Omental fat pad (tissue), 3 donors: ENCODE measurements at regions not wholly inside any gene's neighbourhood (a gene's known extent, or its start where the extent isn't known, plus 50 kb on each side); places are given as distances from the start of the nearest gene placed in this dataset.

Experiments
- ATAC-seq: fragments of 150-250 bp; one replicate; pipeline ENCODE4 v1.9.1; 2016; ENCODE audit warnings: mild to moderate bottlenecking, moderate library complexity; ENCODE audit not compliant: low FRiP score
- DNase-seq: peaks from one replicate; pipeline ENCODE4 v3.0.0-alpha.2; 2019; ENCODE audit warnings: low spot score
- TF ChIP-seq, protein P1 (sequence below), 3 donors: fragments of 450-650 bp; IDR thresholded peaks; one replicate each; pipeline ENCODE4 v1.5.1; 2016 to 2017; ENCODE audit warnings: antibody characterized with exemption in 3 of 3, mild to moderate bottlenecking in 3 of 3, moderate library complexity in 2 of 3

- ATAC-seq (no peak), DNase-seq (no peak)
- TF ChIP-seq, protein P1, sequence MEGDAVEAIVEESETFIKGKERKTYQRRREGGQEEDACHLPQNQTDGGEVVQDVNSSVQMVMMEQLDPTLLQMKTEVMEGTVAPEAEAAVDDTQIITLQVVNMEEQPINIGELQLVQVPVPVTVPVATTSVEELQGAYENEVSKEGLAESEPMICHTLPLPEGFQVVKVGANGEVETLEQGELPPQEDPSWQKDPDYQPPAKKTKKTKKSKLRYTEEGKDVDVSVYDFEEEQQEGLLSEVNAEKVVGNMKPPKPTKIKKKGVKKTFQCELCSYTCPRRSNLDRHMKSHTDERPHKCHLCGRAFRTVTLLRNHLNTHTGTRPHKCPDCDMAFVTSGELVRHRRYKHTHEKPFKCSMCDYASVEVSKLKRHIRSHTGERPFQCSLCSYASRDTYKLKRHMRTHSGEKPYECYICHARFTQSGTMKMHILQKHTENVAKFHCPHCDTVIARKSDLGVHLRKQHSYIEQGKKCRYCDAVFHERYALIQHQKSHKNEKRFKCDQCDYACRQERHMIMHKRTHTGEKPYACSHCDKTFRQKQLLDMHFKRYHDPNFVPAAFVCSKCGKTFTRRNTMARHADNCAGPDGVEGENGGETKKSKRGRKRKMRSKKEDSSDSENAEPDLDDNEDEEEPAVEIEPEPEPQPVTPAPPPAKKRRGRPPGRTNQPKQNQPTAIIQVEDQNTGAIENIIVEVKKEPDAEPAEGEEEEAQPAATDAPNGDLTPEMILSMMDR (IDR thresholded peaks at IDR 0.05) = no peak
Measured at GRCh38 chr11:134640971-134641968, 229.2 kb upstream of the B3GAT1 start.

DNA sequence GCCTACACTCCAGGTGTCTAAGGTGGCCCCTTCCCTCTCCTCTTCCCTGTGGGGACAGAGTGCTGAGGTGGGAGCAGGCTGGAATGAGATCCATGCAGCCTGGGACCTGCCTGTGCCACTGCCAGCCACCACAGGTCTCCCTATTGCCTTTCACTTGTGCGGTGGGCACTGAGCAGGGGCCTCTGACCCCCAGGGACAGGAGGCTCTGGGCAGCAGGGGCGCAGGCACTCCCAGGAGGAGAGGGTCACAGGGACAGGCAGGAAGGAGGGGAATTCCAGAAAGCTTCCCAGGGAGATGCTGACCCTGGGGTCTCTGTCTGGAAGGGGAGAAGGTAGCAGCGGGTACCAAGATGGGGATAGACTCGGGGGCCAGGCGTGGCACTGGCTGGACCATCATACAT lies 228.5 kb upstream of the B3GAT1 start:
- no peak for DNase-seq
- TF ChIP-seq, protein P1 (IDR thresholded peaks at IDR 0.05) = no peak
- no peak for ATAC-seq

GRCh38 chr11:134639586-134640330 lies 227.7 kb upstream of the B3GAT1 start:
- TF ChIP-seq, protein P1 (IDR thresholded peaks at IDR 0.05) = no peak
- ATAC-seq (no peak), DNase-seq (no peak)

GRCh38 chr11:134638796-134639430 lies 226.9 kb upstream of the B3GAT1 start:
- DNase-seq (no peak), ATAC-seq (no peak)
- TF ChIP-seq, protein P1 (IDR thresholded peaks at IDR 0.05) = no peak

GRCh38 chr11:134637091-134638015 lies 225.3 kb upstream of the B3GAT1 start:
- no peak for ATAC-seq
- TF ChIP-seq, protein P1 (IDR thresholded peaks at IDR 0.05) = no peak
- no peak for DNase-seq

- ATAC-seq (no peak), DNase-seq (no peak)
- TF ChIP-seq, protein P1 (IDR thresholded peaks at IDR 0.05) = no peak
Measured at GRCh38 chr11:134636071-134636470, 224.0 kb upstream of the B3GAT1 start.
